NCI-H146 (cell line): ENCODE measurements at regions not wholly inside any gene's neighbourhood (a gene's known extent, or its start where the extent isn't known, plus 50 kb on each side); places are given as distances from the start of the nearest gene placed in this dataset.

Experiments used
- DNase-seq: peaks from one replicate; lab custom pipeline; 2025; lab: John Stamatoyannopoulos, UW

DNA sequence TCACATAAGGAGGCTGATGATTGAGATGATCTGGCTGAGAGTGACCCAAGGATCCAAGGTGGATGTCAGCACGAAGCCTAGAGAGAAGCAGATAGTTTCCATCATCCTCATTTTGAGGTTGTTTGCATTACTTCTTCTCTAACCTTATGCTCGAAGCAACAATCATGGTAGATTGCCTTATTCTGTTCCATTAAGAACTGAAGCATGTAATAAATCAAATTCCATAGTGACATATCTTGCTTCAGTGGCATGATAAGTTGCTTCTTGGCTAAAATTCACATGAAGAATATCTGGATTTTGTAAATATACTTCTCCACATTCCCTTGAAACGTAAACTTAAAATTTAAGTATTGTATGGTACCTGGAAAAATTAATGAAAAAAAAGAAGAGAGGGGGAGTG lies 377.8 kb upstream of the DACH1 start:
- DNase-seq: no peak

DNA sequence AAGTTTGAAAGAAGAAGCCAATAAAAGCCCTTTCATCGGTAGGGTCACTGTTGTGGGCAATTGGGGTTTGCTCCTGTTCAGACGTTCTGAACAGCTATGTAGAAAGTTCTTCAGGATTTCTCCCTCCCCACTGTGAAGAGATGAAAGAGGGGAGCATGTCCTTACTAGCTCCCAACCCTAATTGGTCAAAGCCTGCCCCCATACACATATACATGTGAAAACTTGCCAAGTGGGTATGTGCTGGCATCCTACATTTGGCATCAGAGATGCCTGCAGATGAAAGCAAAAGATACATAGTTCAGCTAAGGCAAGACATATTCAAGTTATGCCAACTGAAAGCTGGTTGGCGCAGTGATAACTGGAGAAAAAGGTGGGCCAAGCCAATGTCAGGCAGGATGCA lies 363.1 kb upstream of the DACH1 start:
- no peak for DNase-seq

DNA sequence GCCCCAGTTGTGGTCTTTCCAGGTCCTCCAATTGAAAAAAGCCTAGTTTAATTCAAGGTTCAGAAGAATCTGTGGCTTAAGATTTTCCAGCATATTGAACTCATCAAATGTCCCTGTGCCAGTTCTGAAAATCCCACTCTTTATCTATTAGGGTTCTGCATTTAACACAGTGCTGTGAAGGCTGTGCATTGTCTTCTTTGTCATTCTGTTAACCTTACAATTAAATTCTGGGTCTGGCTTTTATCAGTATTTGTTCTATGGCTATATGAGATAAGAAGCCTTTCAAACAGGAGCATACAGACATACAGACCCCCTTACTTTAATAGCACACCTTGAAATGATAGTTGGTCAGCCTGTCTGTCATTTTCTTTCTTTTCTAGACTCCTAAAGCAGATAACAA lies 362.1 kb upstream of the DACH1 start:
- DNase-seq: peak; percentile 65

- no peak for DNase-seq
These were observed 354.4 kb upstream of the DACH1 start for GRCh38 chr13:72221276-72221962.

DNA sequence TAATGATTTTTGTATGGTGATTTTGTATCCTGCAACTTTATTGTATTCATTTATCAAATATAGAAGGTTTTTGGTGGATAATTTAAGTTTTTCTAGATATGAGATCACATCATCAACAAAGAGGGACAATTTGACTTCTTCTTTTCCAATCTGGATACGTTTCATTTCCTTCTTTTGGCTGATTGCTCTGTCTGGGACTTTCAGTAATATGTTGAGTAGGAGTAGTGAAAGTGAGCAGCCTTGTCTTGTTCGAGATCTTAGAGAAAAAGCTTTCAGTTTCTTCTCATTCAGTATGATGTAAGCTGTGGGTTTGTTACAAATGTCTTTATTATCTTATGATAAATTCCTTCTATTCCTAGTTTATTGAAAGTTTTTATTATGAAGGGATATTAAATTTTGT lies 352.0 kb upstream of the DACH1 start:
- DNase-seq: no peak

- DNase-seq: no peak
These were observed 350.1 kb upstream of the DACH1 start for GRCh38 chr13:72217142-72217541.

DNA sequence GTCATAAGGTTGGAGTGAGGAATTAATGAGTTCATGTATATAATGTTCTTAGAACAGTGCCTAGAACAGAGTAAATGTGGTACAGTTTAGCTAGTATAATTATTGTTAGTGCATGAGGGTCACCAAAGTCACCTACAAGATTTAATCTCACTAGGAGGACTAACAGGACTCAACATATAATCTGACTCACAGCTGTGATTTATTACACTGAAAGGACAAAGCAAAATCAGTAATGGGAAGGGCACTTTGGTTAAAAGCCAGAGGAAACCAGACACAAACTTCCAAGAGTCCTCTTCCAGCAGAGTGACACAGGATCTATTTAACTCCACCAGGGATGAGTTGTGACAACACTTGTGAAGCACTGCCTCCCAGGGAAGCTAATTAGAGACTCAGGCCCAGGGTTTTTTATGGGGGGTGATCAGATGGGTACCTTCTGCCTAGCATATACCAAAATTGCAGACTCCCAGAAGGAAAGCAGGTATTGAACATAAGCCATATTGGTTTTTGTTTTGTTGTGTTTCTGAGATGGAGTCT lies 341.2 kb upstream of the DACH1 start:
- DNase-seq: no peak

DNA sequence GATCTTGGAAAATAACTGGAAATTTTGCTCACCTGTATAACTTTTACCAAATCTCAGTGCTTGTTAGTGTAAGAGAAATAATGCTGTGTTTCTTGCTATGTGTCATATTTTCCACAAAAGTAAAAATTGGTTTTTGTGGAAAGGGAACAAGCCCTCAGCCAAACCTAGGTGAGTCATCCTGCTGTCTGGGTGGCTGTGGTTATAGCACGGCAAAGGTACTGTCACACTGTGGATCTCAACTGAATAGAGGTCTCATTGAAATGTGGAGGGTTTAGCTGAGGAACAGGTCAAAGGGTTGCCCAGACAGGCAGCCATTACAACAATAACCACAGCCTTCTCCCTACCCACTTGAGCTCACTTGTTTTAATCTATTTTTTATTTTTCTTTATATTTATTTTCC lies 338.8 kb upstream of the DACH1 start:
- no peak for DNase-seq

DNA sequence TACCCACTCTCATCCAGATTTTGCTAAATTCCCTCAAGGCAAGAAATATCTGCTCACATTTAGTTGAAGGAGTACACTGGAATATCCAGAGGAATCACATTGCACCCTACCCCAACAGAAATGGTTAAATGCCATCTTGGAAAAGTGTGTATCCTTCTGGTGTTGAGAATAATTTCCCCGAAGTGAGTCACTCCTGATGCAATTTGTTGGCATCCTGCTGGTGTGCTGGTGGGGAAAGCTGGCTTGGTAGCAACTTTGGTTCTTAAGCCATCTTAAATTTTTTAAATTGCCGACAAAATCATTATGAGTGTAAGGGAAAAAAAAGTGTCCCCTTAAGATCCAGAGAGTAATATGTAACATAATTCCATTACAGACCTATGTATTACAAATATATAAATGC lies 337.3 kb upstream of the DACH1 start:
- DNase-seq: no peak

- no peak for DNase-seq
These were observed 334.7 kb upstream of the DACH1 start for GRCh38 chr13:72201726-72202125.

- no peak for DNase-seq
These were observed 332.6 kb upstream of the DACH1 start for GRCh38 chr13:72199640-72200039.

- peak; percentile 27 for DNase-seq
These were observed 332.1 kb upstream of the DACH1 start for GRCh38 chr13:72198967-72199560.

- DNase-seq: no peak
These were observed 331.0 kb upstream of the DACH1 start for GRCh38 chr13:72198042-72198441.

- DNase-seq: no peak
These were observed 328.2 kb upstream of the DACH1 start for GRCh38 chr13:72195044-72195704.

DNA sequence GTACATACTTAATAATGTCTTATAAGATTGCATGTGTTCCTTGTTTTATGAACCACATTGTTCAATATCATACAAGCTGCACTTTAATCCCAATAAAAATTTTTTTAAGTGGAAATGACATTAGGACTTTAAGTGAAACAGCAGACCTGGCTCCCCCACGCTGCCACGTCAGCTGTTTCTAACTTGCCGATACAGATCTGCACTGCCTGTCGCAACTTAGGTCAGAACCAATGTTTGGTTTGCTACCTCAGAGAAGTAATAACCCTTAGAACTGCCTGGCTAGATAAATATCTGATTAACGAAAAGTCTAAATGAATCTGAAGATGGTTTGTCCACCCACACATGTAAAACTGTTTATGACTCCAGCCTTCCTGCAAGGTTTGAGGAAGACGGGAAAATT lies 327.5 kb upstream of the DACH1 start:
- no peak for DNase-seq

DNA sequence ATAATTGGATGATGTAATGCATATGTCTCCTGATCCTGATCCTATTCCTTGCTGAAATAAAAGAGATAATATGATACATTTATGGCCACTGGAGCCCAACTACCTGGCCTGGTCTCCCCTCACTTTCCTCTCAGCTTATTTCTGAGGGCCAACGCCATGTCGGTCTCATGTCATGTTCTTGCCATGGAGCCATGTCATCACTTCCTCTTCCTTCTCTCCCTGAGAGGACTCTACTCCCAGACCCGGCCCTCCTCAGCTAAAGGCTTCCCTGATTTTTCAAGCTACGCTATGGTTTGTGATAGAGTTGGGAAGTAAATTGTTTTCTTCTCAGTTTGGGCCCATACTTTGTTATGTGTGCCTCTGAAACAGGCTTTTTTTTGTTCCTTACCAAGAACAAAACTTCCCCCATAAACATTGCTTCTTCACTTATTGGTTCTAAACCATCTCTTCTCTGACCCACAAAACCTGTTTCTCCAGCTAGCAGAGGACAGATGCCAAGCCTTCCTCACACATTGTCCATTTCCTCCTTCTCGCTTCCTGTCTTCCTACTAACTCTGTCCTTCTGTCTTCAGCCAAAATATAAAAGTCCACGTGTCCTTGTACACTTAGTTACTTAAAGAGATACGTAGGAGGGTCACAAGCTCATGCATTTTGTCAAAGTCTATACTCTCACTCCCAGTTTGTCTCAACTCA lies 319.9 kb upstream of the DACH1 start:
- DNase-seq: no peak

DNA sequence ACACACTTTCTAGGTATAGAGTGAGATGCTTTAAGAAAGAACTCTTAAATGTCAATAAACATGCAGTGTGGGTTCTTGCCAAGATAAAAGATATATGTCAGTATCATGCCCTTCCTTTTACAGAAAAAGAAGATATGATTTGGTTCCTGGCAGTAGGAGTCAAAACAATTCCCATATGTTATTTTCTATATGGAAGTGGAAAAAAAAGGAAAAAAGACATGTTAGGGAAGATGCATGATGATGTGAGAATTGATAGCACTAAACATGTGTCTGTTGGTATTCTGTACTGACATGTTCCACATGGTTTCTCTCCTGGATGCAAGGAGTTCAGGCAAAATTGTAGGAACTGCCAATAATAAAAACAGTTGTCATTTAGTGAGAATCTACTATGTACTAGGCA lies 318.8 kb upstream of the DACH1 start:
- DNase-seq: no peak

DNA sequence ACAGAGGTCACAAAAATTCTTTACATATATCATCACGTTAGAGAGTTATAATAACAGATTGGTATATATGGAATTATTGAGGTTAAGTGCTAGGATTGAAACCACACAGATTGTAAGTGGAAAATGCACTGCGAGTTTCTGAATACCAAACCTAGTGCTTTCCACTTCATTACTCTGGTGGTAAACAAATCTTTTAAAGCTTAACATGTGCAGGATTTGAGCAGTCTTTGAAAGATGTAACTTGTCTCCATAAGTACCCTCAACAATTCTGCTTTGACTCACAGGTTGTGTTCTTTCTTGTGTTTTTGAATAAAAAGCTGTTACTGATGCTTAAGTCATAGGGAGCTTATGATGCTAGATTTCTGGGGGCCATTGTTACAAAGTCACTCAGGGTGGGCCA lies 314.7 kb upstream of the DACH1 start:
- DNase-seq: no peak

- DNase-seq: no peak
These were observed 313.4 kb upstream of the DACH1 start for GRCh38 chr13:72180253-72180952.

DNA sequence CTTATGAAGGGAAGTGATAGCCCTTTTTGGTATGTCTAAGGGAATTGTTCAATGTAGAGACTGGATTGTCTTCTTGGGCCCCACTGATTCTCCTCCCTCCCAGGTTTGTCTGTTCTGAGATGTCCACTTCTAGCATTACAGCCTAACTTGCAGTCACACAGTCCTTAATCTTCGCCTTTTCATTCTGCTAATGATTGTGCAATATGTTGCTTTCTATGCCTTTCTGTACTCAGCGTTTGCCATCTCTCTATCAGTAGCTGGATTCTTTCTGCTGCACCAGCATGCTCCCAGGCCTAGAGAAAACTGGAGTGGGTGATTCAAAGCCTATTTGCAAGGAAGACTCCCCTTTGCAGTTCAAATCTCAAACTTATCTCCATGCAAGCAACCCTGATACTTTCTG lies 307.5 kb upstream of the DACH1 start:
- DNase-seq: no peak

GRCh38 chr13:72170571-72170970 lies 303.6 kb upstream of the DACH1 start:
- no peak for DNase-seq
